ENCODE measurements at regions not wholly inside any gene's neighbourhood (a gene's known extent, or its start where the extent isn't known, plus 50 kb on each side); places are given as distances from the start of the nearest gene placed in this dataset.
"Not testable (repeated sequence)": the region's sequence is repeated elsewhere in the genome, so short reads cannot be mapped to it uniquely, and the experiment has no call there.

DNA sequence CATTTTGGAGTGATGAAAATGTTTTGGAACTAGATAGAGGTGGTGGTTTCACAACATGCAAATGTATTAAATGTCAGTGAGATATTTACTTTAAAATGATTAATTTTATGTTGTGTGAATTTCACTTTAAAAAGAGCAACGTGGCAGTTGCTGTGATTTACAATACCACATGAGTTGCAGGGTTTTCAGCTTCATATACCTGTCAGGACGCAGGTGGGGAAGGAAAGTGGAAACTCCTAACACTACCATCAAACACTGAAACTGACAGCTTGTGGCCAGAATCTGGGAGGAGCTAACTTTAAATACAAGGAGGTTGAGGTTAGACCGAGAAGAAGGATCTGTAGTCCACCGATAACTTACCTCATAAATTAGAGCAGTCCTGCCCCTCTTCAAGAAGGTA is 168.9 kb upstream of the TMEM72 start:
- no peak for DNase-seq (ENCODE audit: low read depth)

GRCh38 chr10:44743535-44743934 is 167.6 kb upstream of the TMEM72 start:
- no peak for DNase-seq (ENCODE audit: low read depth)

- no peak for DNase-seq (ENCODE audit: low read depth)
Observed at GRCh38 chr10:44745920-44746319, 165.2 kb upstream of the TMEM72 start.

- no peak for DNase-seq (ENCODE audit: low read depth)
Observed at GRCh38 chr10:44747593-44748172, 163.5 kb upstream of the TMEM72 start.

DNA sequence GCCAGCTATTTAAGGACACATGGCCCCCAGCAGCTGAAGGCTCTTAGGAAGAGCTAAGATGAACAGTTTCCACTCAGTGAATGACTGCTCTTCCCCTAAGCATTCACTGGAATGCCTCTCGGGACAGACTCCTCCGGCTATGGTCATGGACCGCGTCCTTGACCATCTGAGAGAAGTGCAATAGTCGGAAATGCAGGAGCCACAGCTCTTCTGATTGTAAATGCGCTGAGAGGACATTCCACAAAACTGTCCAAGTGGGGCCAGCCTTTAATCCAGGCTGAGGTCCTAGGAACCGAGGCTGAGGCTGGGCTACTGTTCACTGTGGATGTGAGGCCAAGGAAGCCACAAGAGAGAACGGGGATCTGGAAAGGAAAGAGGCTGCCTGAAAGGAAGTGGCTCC is 162.0 kb upstream of the TMEM72 start:
- no peak for DNase-seq (ENCODE audit: low read depth)

DNA sequence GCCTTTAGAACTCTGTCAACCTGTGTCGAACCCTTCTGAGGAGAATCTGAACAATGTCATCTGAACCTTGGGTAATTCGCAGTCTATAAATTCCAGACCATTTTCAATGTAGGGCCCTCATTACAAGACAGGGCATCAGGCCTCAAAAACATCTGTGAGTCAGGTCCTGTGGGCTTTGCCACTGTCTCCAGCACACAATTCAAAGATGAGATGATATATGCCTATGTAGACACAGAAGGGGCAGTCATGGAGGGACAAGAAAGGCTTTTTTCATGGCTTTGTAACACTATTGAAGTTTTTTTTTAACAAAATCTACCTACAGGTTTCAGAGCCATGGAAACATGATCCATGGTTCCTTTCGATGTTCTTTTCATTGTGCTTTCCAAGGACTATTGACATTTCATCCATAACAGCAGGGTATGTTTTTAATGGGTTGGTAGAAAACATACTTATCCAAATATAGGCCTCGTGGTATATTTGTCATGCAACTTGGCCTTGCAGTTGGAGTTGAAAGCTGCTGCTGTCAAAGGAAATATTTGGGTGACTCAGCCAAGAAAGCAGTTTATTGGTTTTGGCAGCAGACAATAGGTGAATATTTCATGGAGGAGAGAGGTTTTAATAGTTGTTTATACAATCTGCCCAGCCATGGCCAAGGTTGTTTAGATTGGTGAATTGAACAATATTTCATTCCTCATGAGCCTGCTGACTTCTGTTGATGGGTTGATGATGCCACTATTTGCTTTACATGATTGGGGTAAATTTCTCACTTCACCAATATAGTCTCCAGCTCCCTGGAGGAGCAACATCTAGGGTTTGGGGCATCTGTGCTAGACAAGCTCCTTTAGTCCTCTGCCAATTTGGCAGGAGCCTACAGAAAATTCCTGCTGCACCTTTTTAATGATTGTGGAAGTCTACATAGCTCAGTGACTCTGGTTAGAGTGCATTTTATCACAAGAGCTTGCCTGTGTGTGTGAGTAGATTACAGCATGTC is 158.4 kb upstream of the TMEM72 start:
- DNase-seq (ENCODE audit: low read depth), result no peak

DNA sequence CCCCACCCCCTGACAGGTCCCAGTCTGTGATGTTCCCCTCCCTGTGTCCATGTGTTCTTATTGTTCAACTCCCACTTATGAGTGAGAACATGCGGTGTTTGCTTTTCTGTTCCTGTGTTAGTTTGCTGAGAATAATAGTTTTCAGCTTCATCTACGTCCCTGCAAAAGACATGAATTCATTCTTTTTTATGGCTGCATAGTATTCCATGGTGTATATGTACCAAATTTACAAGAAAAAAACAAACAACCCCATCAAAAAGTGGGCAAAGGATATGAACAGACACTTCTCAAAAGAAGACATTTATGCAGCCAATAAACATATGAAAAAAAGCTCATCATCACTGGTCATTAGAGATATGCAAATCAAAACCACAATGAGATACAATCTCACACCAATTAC is 156.8 kb upstream of the TMEM72 start:
- not testable (repeated sequence) for DNase-seq (ENCODE audit: low read depth)

DNA sequence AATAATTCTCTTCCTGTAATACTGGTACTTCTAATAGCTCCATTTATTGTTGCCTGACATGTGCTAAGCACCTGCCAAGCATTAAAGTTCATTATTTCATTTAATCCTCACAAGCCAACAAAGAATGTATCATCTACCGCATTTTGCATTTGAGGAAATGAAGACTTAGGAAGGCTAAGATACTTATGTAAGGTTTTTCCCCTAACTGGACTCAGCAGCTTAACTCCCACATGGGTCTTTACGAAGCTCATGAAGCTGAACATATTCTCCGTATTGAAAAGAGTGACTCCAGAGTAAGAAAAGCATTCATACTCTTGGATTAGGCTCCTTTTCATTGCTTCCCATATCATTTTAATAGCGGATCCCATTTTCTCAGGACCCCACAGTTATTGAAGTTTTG is 155.7 kb upstream of the TMEM72 start:
- no peak for DNase-seq (ENCODE audit: low read depth)

- no peak for DNase-seq (ENCODE audit: low read depth)
Observed at GRCh38 chr10:44756216-44756615, 154.9 kb upstream of the TMEM72 start.

DNA sequence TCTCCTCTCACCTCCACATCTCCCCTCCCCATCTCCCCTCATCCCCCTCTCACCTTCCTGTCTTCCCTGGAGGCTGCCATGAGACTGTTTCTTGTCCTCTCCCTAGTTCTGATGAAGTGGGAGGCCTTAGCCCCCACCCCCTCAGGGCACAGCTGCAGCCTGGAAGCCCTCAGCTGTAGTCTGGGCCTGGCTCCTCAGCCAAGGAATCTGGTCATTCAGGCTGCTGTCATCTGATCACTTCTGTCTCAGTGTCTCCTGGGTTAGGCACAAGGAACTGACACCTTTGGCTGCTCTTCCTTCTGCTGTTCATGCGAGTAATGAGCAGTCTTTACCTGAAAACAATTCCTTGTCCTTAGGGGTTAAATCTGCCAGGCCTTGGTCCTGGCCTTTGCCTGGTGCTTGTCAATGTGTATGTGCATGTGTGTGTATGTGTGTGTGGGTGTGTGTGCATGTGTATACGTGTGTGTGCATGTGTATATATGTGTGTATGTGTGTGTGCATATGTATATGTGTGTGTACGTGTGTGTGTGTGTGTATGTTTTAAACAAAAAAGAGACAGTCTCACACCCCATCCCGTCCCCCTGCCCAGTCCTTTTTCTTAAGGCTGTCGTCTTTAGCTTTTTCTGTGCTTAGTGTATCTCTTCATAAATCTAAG is 153.5 kb upstream of the TMEM72 start:
- DNase-seq (ENCODE audit: low read depth), result no peak

DNA sequence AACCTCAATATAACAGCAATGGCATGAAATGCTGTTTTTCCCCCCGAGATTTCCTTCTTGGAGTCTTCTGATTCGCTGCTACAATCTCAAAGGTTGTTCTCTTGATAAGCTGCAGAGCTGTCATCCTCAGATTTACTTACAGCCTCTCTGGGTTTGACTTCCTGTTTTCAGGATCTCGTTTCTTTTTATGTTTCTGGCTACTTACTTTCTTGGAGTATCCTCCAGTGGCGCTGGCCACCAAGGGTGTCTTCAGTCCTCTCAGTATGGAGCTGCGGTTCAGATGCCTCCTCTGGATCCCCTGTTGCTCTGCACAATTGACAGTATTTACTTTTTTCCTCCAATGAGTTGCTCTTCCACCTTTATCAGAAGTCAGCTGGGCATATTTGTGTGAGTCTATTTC is 152.0 kb upstream of the TMEM72 start:
- no peak for DNase-seq (ENCODE audit: low read depth)

- DNase-seq (ENCODE audit: low read depth), result no peak
Observed at GRCh38 chr10:44760513-44760912, 150.6 kb upstream of the TMEM72 start.

GRCh38 chr10:44761076-44761475 is 150.1 kb upstream of the TMEM72 start:
- DNase-seq (ENCODE audit: low read depth), result no peak

DNA sequence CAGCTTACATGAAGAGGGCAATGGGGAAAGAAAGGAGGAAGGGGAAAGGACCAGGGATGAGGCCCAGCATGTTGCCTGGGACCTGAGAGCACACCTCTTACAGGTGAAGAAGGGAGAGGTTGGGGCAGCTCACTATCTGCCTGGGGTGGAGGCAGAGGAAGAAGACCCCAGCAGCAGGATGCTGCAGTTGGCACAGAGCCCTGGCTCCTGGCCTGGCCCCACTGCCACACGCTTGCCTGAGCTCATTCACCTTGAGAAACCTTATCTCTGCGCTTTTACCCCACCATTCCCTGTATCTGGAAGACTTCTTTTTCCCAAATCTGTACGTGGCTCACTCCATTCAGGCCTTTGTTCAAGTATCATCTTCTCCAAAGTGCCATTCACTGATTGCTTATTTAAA is 147.8 kb upstream of the TMEM72 start:
- no peak for DNase-seq (ENCODE audit: low read depth)

DNA sequence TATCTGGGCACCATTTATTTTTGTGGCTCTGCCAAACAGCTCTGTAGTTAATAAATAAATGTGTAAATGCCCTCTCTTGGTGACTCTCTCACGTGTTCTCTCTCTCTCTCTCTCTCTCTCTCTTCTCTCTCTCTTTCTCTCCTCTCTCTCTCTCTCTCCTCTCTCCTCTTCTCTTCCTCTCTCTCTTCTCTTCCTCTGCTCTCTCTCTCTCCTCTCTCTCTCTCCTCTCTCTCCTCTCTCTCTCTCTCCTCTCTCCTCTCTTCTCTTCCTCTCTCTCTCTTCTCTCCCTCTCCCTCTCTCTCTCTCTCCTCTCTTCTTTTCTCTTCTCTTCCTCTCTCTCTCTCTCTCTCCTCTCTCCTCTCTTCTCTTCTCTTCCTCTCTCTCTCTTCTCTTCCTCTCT is 145.8 kb upstream of the TMEM72 start:
- DNase-seq (ENCODE audit: low read depth), result no peak

DNA sequence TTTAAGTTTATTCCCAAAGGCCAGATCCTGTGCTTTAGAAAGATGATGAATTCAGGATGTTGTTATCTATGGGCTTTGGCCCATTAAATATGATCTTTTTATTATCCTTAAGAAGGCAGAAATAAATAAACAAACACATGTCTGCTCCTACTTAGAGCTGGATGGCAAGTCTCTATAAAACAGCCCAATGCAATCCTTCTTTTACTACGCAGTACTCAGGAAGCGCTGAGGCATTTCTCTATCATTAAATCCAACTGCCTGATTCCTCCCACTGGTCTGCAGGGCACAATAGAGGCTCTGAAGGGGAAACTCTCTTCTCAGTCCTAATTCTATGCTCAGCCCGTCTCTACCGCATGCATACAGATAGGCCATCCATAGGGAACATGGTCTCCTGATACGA is 144.5 kb upstream of the TMEM72 start:
- no peak for DNase-seq (ENCODE audit: low read depth)

DNA sequence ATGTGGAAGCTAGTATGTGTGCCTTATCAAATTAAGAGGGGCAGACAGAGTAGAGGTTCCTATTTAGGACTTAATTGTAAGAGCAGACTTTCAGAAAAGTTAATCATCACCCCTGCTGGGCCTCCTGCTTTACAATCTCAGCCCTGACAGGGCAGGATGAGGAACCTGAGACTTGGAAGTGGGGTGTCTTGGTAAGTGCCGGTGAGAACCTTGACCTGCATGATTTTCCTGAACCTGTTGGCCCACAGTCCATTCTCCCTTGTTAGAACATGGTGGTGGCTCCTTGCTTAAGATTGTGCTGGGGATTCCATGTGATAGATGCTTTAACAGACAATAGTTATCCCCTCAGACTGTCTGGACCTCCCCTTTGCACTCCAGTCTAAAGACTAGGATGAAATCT is 141.7 kb upstream of the TMEM72 start:
- no peak for DNase-seq (ENCODE audit: low read depth)

DNA sequence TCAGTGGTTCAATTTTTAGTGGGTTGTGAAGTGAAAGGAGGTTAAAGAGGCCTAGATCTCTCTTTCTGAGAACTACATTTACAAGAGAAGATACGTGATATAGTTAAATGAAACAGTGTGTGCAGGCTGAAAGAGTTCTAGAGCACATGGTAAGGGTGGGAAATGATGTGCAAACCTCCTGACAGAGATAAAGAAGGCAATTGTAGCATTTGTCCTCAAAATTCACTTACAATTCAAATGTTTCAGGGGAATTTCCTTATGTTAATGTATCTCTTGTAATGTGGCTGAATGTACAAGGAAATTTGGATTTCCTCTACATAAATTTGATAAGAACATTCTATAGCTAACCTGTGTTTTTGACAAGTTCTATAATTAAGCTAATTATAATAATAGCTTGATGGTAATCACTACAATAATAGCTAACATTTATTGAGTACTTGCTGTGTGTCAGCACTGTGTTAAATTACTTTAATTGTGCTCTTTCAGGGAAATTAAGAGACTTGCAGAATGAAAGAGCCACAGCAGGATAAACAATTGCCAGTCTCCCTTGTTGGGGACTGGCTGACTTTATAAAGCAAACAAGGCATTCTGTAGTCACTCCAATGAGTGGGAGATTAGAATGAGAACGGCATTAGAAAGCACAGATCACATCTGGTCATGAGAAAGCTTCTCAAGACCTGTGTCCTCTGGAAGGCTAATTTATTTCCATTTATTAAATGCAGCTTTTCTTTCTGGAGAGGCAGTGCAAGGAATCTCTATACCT is 139.7 kb upstream of the TMEM72 start:
- no peak for DNase-seq (ENCODE audit: low read depth)

- no peak for DNase-seq (ENCODE audit: low read depth)
Observed at GRCh38 chr10:44773565-44773964, 137.6 kb upstream of the TMEM72 start.

DNA sequence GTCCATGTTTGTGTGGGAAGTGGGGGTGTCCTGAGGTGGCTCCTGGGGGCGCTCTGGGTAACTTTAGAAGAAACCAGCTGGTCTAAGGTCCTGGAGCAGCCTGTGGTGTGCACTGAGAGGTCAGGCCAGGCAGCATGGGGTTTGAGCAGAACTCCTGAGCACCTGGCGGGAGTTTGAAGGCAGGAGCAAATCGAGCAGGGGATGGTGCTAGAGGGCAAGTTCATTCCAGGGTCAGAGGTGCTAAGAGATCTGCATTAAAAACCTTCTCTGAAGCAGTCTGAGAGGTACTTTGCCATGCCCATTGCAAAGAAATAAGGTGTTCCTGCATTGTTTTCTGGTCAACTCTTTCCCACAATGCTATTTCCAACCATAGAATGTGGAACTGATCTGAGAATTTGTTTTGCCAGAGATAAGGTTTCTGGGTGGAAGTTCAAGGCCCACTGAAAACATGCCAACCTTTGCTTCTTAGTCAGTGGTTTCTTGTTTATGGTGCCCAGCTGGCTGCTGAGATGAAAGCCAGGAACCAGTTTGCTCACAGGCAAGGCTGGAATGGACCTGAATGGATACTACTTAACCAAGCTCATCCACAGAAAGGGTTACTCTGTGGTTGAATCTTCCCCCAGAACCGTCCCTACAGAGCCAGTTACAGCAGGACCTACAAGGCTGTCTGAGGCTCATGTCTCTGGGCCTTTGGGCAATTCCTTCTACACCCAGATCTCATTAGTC is 136.3 kb upstream of the TMEM72 start:
- no peak for DNase-seq (ENCODE audit: low read depth)

DNA sequence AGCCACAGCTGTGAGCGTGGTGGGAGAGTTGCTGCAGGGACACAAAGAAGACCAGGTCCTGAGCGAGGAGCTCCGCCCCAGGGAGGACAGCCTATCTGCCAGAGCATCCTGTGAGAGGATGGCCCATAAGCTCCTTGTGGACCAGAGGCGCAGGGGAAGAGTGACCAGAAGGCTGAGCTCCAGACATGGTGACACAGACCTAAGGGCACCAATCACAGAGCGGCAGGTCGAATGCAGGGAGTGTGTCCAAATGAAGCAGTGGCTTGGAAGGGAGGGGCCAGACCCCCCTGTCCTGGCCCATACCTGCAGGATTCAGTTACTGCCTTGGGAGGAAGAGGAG is 135.8 kb upstream of the TMEM72 start:
- DNase-seq (ENCODE audit: low read depth), result no peak

DNA sequence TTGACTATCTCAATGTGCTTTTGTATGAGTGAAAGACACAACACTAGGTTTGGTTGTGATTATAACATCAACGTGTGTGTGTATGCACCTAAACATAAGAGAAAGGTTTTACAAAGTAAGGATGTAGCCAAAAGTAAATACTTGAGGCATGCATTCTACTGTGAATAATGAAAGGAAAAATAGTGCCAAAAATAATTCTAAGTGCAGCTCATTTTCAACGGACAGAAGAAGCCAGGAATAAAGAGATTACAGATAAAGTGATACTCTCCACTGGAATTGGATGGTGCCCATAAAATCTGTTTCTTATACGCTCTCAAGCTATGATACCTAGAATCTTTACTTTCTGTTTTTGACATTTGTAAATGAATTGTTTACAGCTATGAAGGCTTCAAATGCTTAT is 135.0 kb upstream of the TMEM72 start:
- DNase-seq (ENCODE audit: low read depth), result no peak
